ENCODE measurements at regions not wholly inside any gene's neighbourhood (a gene's known extent, or its start where the extent isn't known, plus 50 kb on each side); places are given as distances from the start of the nearest gene placed in this dataset.

- peak; percentile 60 for DNase-seq (ENCODE audit: low spot score)
- in situ Hi-C loops (cut with HindIII; ENCODE audit: low sequenced_read_pairs) = no loop called here
Measured at GRCh38 chr5:31100781-31101310, 92.6 kb upstream of the CDH6 start.

GRCh38 chr5:31100047-31100575 lies 93.4 kb upstream of the CDH6 start:
- no peak for DNase-seq (ENCODE audit: low spot score)
- in situ Hi-C loops (cut with HindIII; ENCODE audit: low sequenced_read_pairs) = no loop called here

- no peak for DNase-seq (ENCODE audit: low spot score)
- in situ Hi-C loops (cut with HindIII; ENCODE audit: low sequenced_read_pairs) = no loop called here
Measured at GRCh38 chr5:31098811-31099210, 94.7 kb upstream of the CDH6 start.

- no peak for DNase-seq (ENCODE audit: low spot score)
- in situ Hi-C loops (cut with HindIII; ENCODE audit: low sequenced_read_pairs) = no loop called here
Measured at GRCh38 chr5:31097851-31098250, 95.6 kb upstream of the CDH6 start.

GRCh38 chr5:31096238-31096865 lies 97.1 kb upstream of the CDH6 start:
- in situ Hi-C loops (cut with HindIII; ENCODE audit: low sequenced_read_pairs) = no loop called here
- DNase-seq (ENCODE audit: low spot score) = no peak

GRCh38 chr5:31095796-31096195 lies 97.7 kb upstream of the CDH6 start:
- DNase-seq (ENCODE audit: low spot score) = no peak
- in situ Hi-C loops (cut with HindIII; ENCODE audit: low sequenced_read_pairs) = no loop called here

- DNase-seq (ENCODE audit: low spot score) = no peak
- in situ Hi-C loops (cut with HindIII; ENCODE audit: low sequenced_read_pairs) = no loop called here
Measured at GRCh38 chr5:31091501-31091900, 102.0 kb upstream of the CDH6 start.

GRCh38 chr5:31090467-31090866 lies 103.0 kb upstream of the CDH6 start:
- in situ Hi-C loops (cut with HindIII; ENCODE audit: low sequenced_read_pairs) = no loop called here
- no peak for DNase-seq (ENCODE audit: low spot score)

GRCh38 chr5:31086839-31087415 lies 106.6 kb upstream of the CDH6 start:
- no peak for DNase-seq (ENCODE audit: low spot score)
- in situ Hi-C loops (cut with HindIII; ENCODE audit: low sequenced_read_pairs) = no loop called here

GRCh38 chr5:31084871-31085270 lies 108.6 kb upstream of the CDH6 start:
- in situ Hi-C loops (cut with HindIII; ENCODE audit: low sequenced_read_pairs) = no loop called here
- no peak for DNase-seq (ENCODE audit: low spot score)

- in situ Hi-C loops (cut with HindIII; ENCODE audit: low sequenced_read_pairs) = no loop called here
- DNase-seq (ENCODE audit: low spot score) = no peak
Measured at GRCh38 chr5:31083364-31083763, 110.1 kb upstream of the CDH6 start.

- in situ Hi-C loops (cut with HindIII; ENCODE audit: low sequenced_read_pairs) = no loop called here
- DNase-seq (ENCODE audit: low spot score) = no peak
Measured at GRCh38 chr5:31079668-31080067, 113.8 kb upstream of the CDH6 start.

GRCh38 chr5:31078956-31079355 lies 114.5 kb upstream of the CDH6 start:
- in situ Hi-C loops (cut with HindIII; ENCODE audit: low sequenced_read_pairs) = no loop called here
- peak; percentile 80 for DNase-seq (ENCODE audit: low spot score)

- in situ Hi-C loops (cut with HindIII; ENCODE audit: low sequenced_read_pairs) = no loop called here
- DNase-seq (ENCODE audit: low spot score) = no peak
Measured at GRCh38 chr5:31075981-31076380, 117.5 kb upstream of the CDH6 start.

- in situ Hi-C loops (cut with HindIII; ENCODE audit: low sequenced_read_pairs) = no loop called here
- no peak for DNase-seq (ENCODE audit: low spot score)
Measured at GRCh38 chr5:31068287-31068686, 125.2 kb upstream of the CDH6 start.

GRCh38 chr5:31066655-31067328 lies 126.7 kb upstream of the CDH6 start:
- in situ Hi-C loops (cut with HindIII; ENCODE audit: low sequenced_read_pairs) = no loop called here
- DNase-seq (ENCODE audit: low spot score) = no peak

GRCh38 chr5:31064215-31064614 lies 129.3 kb upstream of the CDH6 start:
- in situ Hi-C loops (cut with HindIII; ENCODE audit: low sequenced_read_pairs) = no loop called here

GRCh38 chr5:31062902-31063580 lies 130.4 kb upstream of the CDH6 start:
- in situ Hi-C loops (cut with HindIII; ENCODE audit: low sequenced_read_pairs) = no loop called here

More at GRCh38 chr5:31064215-31064614, 129.3 kb upstream of the CDH6 start:
- DNase-seq (ENCODE audit: low spot score) = no peak

GRCh38 chr5:31059889-31060288 lies 133.6 kb upstream of the CDH6 start:
- in situ Hi-C loops (cut with HindIII; ENCODE audit: low sequenced_read_pairs) = no loop called here
- no peak for DNase-seq (ENCODE audit: low spot score)

More at GRCh38 chr5:31062902-31063580, 130.4 kb upstream of the CDH6 start:
- DNase-seq (ENCODE audit: low spot score) = no peak

GRCh38 chr5:31054453-31054852 lies 139.0 kb upstream of the CDH6 start:
- DNase-seq (ENCODE audit: low spot score) = no peak
- in situ Hi-C loops (cut with HindIII; ENCODE audit: low sequenced_read_pairs) = no loop called here

Measured in G401 (cell line).